ENCODE measurements at regions not wholly inside any gene's neighbourhood (a gene's known extent, or its start where the extent isn't known, plus 50 kb on each side); places are given as distances from the start of the nearest gene placed in this dataset.

DNA sequence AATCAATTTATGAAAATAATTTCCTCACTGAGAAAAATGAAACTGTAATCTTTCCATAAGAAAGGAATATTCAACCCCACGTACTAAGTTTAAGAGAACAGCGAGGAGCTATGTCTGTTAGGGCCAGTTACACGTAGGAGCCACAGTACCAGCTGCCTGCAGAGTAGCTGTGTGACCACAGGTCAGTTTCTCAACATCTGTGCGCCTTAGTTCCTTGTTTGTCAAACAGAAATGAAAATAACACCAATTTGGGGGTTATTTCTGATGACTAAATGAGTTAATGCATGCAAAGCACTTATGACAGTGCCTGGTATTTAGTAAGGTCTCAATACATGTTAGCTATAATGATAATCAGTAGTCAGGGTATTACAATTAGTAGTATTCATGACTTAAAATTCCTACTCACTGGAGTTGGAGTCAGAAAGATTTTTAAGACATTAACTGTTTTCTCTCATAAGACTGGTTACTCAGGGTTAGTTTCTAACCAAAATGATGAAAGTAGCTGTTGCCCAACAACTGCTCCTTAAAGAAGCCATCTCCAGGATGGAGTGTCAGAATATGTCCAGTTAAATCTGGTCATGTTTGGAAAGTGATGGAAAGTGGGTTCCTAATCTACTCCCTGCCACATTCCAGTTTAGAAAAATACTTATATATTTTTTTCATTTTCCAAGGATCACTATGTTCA is 85.8 kb upstream of the ZNF648 start:
- H3K4me3 ChIP-seq (ENCODE audit: low read depth, low read length): no peak overlapping the region
- H3K27ac ChIP-seq (ENCODE audit: extremely low read depth, low read depth, low read length): no peak overlapping the region
- ChIA-PET CTCF (interaction anchor here (0.6 to 3.5 kb wide), 3 partner anchors 245 to 1221 kb away, joined by 3 to 28 read pairs (median 4); partner anchors contain the start of gene GLUL), POLR2A (interaction anchor here (1.2 kb wide), 1 partner anchor 245 kb away, joined by 11 read pairs; the partner anchor contains the start of gene GLUL)
- no peaks in the 10 kb centered on the region for H3K9me3 ChIP-seq (ENCODE audit: control insufficient read depth, insufficient read depth, low read depth, low read length)
- H3K4me1 ChIP-seq (ENCODE audit: control insufficient read depth, insufficient read depth, low read length): no peaks in the 10 kb centered on the region
- H3K36me3 ChIP-seq (ENCODE audit: control insufficient read depth in 2 of 2, insufficient read depth in 1 of 2, low read length in 2 of 2): no peaks in the 10 kb centered on the region
- TF ChIP-seq, protein P1, sequence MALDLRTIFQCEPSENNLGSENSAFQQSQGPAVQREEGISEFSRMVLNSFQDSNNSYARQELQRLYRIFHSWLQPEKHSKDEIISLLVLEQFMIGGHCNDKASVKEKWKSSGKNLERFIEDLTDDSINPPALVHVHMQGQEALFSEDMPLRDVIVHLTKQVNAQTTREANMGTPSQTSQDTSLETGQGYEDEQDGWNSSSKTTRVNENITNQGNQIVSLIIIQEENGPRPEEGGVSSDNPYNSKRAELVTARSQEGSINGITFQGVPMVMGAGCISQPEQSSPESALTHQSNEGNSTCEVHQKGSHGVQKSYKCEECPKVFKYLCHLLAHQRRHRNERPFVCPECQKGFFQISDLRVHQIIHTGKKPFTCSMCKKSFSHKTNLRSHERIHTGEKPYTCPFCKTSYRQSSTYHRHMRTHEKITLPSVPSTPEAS (tag by site-specific recombination; IDR thresholded peaks at IDR 0.05): no peak

DNA sequence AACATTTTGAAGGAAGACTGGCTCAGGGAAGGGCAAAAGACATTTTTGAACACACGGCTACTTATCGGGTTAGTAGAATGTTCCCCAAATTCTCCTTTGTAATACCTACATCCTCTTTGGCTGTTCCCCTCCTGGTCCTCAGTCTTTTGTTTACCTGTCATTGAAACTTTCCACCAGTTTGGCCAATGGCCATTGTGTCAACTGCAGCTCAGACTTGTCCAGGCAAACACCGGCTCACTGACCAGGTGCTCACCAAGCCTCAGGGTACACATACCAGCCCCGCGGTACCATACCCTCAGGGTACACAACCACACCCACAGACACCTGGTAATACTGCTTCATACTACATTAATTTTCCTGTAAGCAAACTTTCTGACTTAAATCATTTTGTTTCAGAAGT is 84.8 kb upstream of the ZNF648 start:
- Histone ChIP-seq H3K36me3 (ENCODE audit: control insufficient read depth in 2 of 2, insufficient read depth in 1 of 2, low read length in 2 of 2) (no peaks in the 10 kb centered on the region), H3K27ac (ENCODE audit: extremely low read depth, low read depth, low read length) (no peak overlapping the region), H3K4me3 (ENCODE audit: low read depth, low read length) (no peak overlapping the region), H3K4me1 (ENCODE audit: control insufficient read depth, insufficient read depth, low read length) (no peaks in the 10 kb centered on the region), H3K9me3 (ENCODE audit: control insufficient read depth, insufficient read depth, low read depth, low read length) (no peaks in the 10 kb centered on the region)
- TF ChIP-seq ZNF621 (tag by site-specific recombination; IDR thresholded peaks at IDR 0.05) (no peak), ZSCAN23 (tag by site-specific recombination; IDR thresholded peaks at IDR 0.05) (no peak)
- ChIA-PET CTCF (interaction anchor here (1.0 to 6.7 kb wide), 5 partner anchors 51 to 250 kb away, joined by 4 to 123 read pairs (median 28); no protein-coding TSS in a partner anchor), POLR2A (interaction anchor here (0.8 to 0.9 kb wide), 2 partner anchors 10 to 246 kb away, joined by 3 to 5 read pairs; partner anchors contain the start of gene GLUL)

DNA sequence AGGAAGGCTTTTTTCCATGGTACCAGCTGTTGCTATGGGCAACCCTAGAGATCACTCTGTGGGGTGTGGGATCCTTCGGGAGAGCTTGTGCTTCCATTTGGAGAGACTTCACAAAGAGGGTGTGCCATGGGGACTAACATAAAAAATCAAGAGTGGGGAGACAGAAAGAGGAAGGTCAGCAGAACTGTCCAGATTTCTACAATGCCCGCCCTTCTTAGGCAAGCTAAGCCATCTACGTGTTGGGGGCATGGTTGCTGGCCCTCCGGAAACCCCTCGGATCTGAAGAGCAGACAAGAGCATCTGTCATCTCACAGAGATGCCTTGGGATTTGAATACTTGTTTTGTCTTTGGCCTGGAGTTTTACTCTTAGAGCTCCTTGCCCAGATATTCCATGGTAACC is 83.9 kb upstream of the ZNF648 start:
- Histone ChIP-seq H3K9me3 (ENCODE audit: control insufficient read depth, insufficient read depth, low read depth, low read length) (no peaks in the 10 kb centered on the region), H3K4me1 (ENCODE audit: control insufficient read depth, insufficient read depth, low read length) (no peaks in the 10 kb centered on the region), H3K4me3 (ENCODE audit: low read depth, low read length) (no peak overlapping the region), H3K36me3 (ENCODE audit: control insufficient read depth in 2 of 2, insufficient read depth in 1 of 2, low read length in 2 of 2) (no peaks in the 10 kb centered on the region), H3K27ac (ENCODE audit: extremely low read depth, low read depth, low read length) (no peak overlapping the region)
- CTCF ChIA-PET: interaction anchor here (0.8 to 6.7 kb wide), 8 partner anchors 51 to 256 kb away, joined by 3 to 123 read pairs (median 6); no protein-coding TSS in a partner anchor
- TF ChIP-seq ZNF747 (tag by site-specific recombination; IDR thresholded peaks at IDR 0.05) (no peak), ZNF629 (tag by site-specific recombination; IDR thresholded peaks at IDR 0.05) (no peak), ZNF792 (tag by site-specific recombination; IDR thresholded peaks at IDR 0.05) (no peak), ZBTB20 (tag by site-specific recombination; IDR thresholded peaks at IDR 0.05) (no peak), ZNF354C (tag by site-specific recombination; IDR thresholded peaks at IDR 0.05; ENCODE audit: borderline replicate concordance, low read depth) (no peak), YY1 (tag by site-specific recombination; IDR thresholded peaks at IDR 0.05) (no peak), ZNF24 (tag by site-specific recombination; IDR thresholded peaks at IDR 0.05) (no peak), ZNF202 (tag by site-specific recombination; IDR thresholded peaks at IDR 0.05; ENCODE audit: borderline replicate concordance) (no peak), ZNF791 (tag by site-specific recombination; IDR thresholded peaks at IDR 0.05) (no peak), ZNF138 (tag by site-specific recombination; IDR thresholded peaks at IDR 0.05; ENCODE audit: borderline replicate concordance) (no peak), ZNF626 (tag by site-specific recombination; IDR thresholded peaks at IDR 0.05) (no peak)
- TF ChIP-seq, protein P2, sequence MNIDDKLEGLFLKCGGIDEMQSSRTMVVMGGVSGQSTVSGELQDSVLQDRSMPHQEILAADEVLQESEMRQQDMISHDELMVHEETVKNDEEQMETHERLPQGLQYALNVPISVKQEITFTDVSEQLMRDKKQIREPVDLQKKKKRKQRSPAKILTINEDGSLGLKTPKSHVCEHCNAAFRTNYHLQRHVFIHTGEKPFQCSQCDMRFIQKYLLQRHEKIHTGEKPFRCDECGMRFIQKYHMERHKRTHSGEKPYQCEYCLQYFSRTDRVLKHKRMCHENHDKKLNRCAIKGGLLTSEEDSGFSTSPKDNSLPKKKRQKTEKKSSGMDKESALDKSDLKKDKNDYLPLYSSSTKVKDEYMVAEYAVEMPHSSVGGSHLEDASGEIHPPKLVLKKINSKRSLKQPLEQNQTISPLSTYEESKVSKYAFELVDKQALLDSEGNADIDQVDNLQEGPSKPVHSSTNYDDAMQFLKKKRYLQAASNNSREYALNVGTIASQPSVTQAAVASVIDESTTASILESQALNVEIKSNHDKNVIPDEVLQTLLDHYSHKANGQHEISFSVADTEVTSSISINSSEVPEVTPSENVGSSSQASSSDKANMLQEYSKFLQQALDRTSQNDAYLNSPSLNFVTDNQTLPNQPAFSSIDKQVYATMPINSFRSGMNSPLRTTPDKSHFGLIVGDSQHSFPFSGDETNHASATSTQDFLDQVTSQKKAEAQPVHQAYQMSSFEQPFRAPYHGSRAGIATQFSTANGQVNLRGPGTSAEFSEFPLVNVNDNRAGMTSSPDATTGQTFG (tag by site-specific recombination; IDR thresholded peaks at IDR 0.05; ENCODE audit: borderline replicate concordance): no peak
- TF ChIP-seq, protein P3, sequence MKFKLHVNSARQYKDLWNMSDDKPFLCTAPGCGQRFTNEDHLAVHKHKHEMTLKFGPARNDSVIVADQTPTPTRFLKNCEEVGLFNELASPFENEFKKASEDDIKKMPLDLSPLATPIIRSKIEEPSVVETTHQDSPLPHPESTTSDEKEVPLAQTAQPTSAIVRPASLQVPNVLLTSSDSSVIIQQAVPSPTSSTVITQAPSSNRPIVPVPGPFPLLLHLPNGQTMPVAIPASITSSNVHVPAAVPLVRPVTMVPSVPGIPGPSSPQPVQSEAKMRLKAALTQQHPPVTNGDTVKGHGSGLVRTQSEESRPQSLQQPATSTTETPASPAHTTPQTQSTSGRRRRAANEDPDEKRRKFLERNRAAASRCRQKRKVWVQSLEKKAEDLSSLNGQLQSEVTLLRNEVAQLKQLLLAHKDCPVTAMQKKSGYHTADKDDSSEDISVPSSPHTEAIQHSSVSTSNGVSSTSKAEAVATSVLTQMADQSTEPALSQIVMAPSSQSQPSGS (tag by site-specific recombination; IDR thresholded peaks at IDR 0.05; ENCODE audit: low read depth): no peak
- TF ChIP-seq, protein P4, sequence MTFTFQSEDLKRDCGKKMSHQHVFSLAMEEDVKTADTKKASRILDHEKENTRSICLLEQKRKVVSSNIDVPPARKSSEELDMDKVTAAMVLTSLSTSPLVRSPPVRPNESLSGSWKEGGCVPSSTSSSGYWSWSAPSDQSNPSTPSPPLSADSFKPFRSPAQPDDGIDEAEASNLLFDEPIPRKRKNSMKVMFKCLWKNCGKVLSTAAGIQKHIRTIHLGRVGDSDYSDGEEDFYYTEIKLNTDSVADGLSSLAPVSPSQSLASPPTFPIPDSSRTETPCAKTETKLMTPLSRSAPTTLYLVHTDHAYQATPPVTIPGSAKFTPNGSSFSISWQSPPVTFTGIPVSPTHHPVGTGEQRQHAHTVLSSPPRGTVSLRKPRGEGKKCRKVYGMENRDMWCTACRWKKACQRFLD (tag by site-specific recombination; IDR thresholded peaks at IDR 0.05): no peak
- TF ChIP-seq, protein P5, sequence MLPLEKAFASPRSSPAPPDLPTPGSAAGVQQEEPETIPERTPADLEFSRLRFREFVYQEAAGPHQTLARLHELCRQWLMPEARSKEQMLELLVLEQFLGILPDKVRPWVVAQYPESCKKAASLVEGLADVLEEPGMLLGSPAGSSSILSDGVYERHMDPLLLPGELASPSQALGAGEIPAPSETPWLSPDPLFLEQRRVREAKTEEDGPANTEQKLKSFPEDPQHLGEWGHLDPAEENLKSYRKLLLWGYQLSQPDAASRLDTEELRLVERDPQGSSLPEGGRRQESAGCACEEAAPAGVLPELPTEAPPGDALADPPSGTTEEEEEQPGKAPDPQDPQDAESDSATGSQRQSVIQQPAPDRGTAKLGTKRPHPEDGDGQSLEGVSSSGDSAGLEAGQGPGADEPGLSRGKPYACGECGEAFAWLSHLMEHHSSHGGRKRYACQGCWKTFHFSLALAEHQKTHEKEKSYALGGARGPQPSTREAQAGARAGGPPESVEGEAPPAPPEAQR (tag by site-specific recombination; IDR thresholded peaks at IDR 0.05): no peak
- TF ChIP-seq, protein P6, sequence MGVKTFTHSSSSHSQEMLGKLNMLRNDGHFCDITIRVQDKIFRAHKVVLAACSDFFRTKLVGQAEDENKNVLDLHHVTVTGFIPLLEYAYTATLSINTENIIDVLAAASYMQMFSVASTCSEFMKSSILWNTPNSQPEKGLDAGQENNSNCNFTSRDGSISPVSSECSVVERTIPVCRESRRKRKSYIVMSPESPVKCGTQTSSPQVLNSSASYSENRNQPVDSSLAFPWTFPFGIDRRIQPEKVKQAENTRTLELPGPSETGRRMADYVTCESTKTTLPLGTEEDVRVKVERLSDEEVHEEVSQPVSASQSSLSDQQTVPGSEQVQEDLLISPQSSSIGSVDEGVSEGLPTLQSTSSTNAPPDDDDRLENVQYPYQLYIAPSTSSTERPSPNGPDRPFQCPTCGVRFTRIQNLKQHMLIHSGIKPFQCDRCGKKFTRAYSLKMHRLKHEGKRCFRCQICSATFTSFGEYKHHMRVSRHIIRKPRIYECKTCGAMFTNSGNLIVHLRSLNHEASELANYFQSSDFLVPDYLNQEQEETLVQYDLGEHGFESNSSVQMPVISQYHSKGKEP (tag by site-specific recombination; IDR thresholded peaks at IDR 0.05): no peak
- POLR2A ChIA-PET: interaction anchor here (0.8 to 0.9 kb wide), 2 partner anchors 10 to 247 kb away, joined by 3 to 5 read pairs; partner anchors contain the start of gene GLUL

Data from HEK293 (cell line).